CD4-positive, alpha-beta T cell treated with Interferon alpha-2 for 1 hour (primary cell): ENCODE measurements at regions not wholly inside any gene's neighbourhood (a gene's known extent, or its start where the extent isn't known, plus 50 kb on each side); places are given as distances from the start of the nearest gene placed in this dataset.
A peak's percentile ranks its signal among the peaks of the same experiment; 100 is the strongest.

Experiments used
- DNase-seq, 2 donors: peaks; one replicate each; pipeline ENCODE4 v3.0.0-alpha.2; 2020 to 2022

DNA sequence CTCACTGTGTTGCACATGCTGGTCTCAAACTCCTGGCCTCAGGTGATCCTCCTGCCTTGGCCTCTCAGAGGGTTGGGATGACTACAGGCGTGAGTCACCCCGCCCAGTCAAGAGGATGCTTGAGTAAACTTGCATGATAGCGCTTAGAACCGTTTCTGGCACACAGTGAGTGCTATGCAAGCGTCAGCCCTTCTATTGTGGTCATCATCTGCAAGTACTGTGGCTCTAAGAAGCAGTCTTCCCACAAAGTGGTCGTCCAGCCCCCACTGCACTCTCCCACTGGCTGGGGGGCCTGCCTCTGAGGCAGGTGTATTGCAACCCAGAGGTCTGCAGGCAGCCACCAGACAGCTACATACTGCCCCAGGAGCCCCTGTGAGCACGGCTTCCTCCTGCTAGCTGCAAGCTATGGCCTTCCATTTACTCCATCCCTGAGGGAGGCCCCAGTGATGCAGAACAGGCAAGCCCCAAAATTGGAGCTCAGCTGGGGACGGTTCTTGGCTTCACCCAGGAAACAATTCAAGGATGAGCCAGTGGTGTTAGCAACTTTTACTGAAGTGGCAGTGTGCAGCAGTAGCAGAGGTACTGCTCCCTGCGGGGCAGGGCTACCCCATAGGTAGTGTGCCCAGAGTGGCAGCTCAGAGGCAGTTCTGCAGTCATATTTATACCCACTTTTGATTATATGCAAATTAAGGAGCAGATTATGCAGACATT is 95.4 kb downstream of the LSM3 start:
- DNase-seq, result no peak

DNA sequence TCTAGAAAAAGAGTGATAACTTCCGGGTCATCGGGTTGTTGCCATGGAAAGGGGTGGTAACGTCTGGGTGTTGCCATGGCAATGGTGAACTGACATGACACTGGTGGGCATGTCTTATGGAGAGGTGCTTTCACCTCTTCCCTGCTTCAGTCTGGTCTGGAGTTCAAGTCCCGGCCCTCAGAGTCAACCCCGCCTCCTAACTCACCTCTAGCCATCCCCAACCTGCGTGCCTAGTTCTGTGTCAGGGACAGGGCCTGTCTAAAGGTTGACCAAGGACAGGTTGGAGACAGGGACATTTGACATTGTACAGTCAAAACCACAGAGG is 96.0 kb downstream of the LSM3 start:
- no peak for DNase-seq

- DNase-seq, result peak in 1 of 2 donors; percentile 21
These were observed 96.7 kb downstream of the LSM3 start for GRCh38 chr3:14274999-14275961.

- no peak for DNase-seq
These were observed 97.6 kb downstream of the LSM3 start for GRCh38 chr3:14275962-14276909.

DNA sequence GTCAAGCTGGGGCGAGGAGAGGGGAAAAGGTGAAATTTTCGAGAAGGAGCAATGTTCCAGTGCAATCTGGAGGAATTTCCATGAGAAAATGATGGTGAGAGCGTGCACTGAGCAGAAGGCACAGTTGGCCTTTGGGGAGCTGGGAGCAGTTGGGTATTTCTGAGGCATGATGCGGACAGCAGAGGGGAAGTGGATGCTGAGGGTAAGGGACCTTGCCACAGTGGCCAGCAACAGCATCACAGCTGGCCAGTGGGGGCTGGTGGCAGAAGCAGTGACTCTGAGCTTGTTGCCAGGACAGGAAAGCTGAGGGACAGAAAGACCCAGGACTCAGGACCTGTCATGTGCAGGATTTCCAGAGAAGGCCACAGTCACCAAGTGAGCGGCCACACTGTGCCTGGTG is 98.9 kb downstream of the LSM3 start:
- no peak for DNase-seq

DNA sequence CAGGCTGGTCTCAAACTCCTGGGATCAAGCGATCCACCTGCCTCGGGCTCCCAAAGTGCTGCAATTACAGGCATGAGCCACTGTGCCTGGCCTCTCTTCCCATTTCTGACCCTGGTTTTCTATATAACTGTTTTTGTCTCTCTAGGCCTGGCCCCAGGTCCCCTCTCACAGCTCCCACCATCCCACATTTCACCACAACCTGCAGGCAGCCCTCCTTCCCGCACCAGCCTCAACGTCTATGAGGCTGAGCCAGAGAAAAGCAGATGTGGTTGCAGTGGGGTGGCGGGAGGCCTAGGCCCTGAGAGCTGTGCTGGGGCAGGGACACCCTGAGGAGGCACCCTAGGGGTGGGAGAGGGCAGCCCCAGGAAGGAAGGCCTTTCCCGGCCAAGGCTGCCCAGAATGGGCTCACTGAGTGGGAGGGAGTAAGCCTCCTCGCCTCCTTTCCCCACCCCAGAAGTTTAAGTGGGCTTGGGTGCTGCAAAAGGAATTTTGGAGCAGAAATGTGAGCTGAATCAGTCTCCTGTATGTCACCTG is 99.7 kb downstream of the LSM3 start:
- no peak for DNase-seq

- no peak for DNase-seq
These were observed 100.4 kb downstream of the LSM3 start for GRCh38 chr3:14278799-14279625.

DNA sequence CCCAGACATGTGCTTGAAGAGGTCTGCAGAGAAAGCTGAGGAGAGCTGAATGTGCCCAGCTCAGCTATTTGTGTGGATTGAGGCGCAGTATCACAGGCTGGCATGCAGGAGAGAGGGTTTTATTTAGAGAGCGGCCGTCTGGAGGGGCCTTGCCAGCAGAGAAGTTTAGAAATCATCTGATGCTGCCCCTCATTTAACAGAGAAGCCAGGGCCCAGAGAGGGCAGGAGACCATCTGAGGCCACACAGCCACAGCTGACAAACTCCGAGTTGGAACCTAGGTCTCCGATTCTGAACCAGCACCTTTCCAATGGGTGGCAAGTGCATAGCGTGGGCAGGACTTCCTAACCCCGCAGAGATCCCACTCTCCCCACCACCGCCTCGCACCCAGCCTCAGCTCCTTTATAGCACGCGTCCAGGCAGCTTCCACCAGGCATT is 101.0 kb downstream of the LSM3 start:
- DNase-seq, result no peak

- no peak for DNase-seq
These were observed 101.7 kb downstream of the LSM3 start for GRCh38 chr3:14280326-14280725.

GRCh38 chr3:14281053-14281452 is 102.4 kb downstream of the LSM3 start:
- no peak for DNase-seq

DNA sequence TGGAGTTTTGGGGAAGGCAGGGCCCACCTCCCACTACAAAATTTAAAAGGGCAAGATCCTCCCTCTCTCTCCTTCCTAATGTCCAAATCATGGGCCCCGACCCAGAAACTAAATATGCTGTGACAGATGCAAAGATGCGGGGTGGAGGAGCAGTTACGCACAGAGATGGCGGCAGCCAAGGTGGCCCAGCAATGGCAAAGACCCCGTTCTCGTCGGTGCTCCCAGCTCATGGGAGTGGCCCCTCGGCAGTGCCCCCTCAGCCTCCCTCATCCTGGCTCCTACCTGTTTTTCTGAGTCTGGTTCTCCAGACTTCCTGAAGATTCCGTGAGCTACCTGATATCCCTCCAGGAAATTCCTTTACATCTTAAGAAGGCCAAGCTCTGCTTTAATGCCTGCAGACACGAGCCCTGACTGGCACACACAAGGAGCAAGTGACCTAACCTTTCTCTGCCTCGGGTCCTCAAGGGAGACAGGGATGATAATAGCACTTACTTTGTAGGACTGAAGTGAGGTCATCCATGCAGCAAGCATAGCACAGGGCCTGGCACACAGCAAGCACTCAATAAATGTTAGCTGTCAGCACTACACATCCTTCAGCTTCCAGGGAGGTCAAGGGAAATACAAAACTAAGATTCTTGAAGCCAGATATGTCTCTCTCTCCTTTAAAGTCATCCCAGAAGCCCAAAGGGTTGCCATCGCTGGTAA is 103.5 kb downstream of the LSM3 start:
- DNase-seq, result no peak

DNA sequence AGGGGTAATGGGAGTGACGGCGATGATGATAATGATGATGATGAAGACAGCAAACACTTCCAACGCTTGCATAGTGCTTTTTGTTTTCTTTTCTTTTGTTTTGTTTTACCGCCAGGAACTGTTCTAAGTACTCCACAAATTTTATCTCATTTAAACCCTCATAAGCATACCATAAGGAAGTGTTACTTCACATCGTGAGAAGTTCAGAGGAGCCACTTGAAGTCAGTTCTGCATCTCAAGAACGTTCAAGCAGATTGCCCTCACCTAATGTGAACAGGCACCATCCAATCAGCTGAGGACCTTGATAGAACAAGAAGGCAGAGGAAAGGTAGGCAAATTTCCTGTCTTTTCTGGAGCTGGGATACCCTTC is 104.1 kb downstream of the LSM3 start:
- no peak for DNase-seq

DNA sequence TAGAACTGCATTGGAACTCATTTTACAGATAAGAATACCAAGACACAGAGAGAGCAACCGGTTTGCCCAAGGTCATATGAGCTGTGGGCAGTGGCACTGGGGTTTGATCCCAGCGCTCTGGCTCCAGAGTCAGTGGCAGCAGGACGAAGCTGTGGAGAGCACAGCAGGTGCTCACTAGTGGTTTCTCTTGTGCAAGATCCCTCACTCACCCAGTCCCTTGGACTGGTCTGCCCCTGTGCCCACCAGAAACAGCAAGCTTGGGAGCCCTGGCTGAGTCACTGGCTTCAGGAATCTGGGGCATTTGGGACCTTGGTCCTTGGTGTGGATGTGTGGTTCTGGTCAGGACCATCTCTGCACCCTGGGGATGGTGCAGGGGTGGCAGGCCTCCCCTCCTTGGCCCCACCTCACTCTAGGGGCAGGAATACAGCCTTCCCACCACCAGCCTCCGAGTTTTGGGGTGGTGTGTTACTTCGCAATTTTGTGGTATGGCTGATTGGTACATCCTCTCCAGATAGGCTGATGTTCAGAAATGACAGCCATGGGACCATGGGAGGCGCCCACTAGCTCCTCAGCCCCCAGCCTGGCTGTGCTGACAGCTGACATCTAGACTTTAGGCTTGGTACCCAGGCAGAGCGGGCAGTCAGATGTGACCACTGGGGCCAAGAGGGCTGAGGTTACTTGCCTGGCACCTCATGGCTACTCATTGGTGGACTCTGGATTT is 104.6 kb downstream of the LSM3 start:
- no peak for DNase-seq

GRCh38 chr3:14283813-14284438 is 105.3 kb downstream of the LSM3 start:
- DNase-seq, result no peak

DNA sequence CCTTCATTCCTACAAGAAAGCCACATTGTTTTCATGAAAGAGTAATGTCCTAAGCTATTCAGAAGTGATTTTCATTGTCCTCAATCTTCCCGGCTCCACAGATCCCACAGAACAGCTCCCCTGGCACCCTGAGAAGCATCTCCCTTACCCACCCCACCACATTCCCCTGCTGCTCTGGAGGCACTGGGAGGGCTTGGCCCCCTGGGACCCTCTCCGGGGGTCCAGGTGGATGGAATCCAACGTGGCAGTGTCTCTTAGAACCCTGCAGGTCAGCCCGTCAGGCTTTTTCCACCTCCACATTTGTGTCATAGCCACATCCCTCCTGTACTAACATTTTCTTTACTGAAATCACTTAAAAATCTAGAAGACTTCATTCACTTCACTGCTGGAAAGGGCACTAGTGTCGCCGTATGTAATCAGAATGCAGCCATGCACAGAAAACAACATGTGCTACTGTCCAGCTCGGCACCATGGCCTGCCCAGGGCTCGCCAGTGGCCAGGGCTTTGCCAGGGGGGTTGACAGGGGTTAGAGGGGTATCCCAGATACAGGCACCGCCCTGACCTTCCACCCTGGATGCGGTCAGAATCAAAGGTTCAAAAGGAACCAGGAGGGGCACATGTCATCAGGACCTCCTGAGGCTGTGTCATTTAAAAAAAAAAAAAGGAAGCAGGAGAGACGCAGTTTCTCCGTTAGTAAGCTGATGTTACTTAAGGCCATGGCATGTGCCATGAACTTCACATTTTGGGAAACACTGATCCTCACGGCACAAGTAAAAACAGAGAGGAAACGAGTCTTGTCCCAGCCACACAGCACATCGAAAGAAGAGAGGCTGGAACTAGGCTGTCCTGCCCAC is 106.3 kb downstream of the LSM3 start:
- no peak for DNase-seq

- DNase-seq, result no peak
These were observed 106.9 kb downstream of the LSM3 start for GRCh38 chr3:14285548-14285925.

- DNase-seq, result no peak
These were observed 108.4 kb downstream of the LSM3 start for GRCh38 chr3:14286887-14287500.

GRCh38 chr3:14288177-14288788 is 109.7 kb downstream of the LSM3 start:
- no peak for DNase-seq
